ENCODE measurements at regions not wholly inside any gene's neighbourhood (a gene's known extent, or its start where the extent isn't known, plus 50 kb on each side); places are given as distances from the start of the nearest gene placed in this dataset.
"Not testable (repeated sequence)": the region's sequence is repeated elsewhere in the genome, so short reads cannot be mapped to it uniquely, and the experiment has no call there.

- H3K36me3 ChIP-seq (ENCODE audit: control insufficient read depth, insufficient read depth, low read length): no peaks in the 10 kb centered on the region
- Mint-ChIP-seq H3K27ac (peak overlapping the region; percentile 27), H3K9me3 (no peaks in the 10 kb centered on the region), H3K4me3 (no peak overlapping the region), H3K4me1 (peaks cover 8% of the 10 kb centered on the region), H3K36me3 (ENCODE audit: low read depth) (no peaks in the 10 kb centered on the region), H3K27me3 (ENCODE audit: insufficient read depth) (no peaks in the 10 kb centered on the region)
- H3K4me1 ChIP-seq (ENCODE audit: control insufficient read depth, insufficient read depth, low read length): peaks cover 5% of the 10 kb centered on the region
- H3K9ac ChIP-seq (ENCODE audit: extremely low read depth, low read length, poor library complexity, severe bottlenecking): no peak overlapping the region
- no peaks in the 10 kb centered on the region for H3K9me3 ChIP-seq (ENCODE audit: control insufficient read depth, low read length)
- no peaks in the 10 kb centered on the region for H3K27me3 ChIP-seq (ENCODE audit: control insufficient read depth, insufficient read depth, low read length, poor library complexity, severe bottlenecking)
- H3K27ac ChIP-seq (ENCODE audit: low read depth, low read length): no peak overlapping the region
- 76 to 77% methylated on average over 5 to 6 of the region's 6 CpGs for WGBS, 2 experiments (ENCODE audit: insufficient coverage in 1 of 2, insufficient read length in 1 of 2)
- H3K4me3 ChIP-seq (ENCODE audit: low read length): no peak overlapping the region
- no peak for DNase-seq
- no peak for TF ChIP-seq CTCF (conservative IDR thresholded peaks at IDR 0.05)
Measured at GRCh38 chr1:221998781-221999180, 256.9 kb upstream of the DUSP10 start.

GRCh38 chr1:221998186-221998612 lies 256.3 kb upstream of the DUSP10 start:
- no peak overlapping the region for H3K4me3 ChIP-seq (ENCODE audit: low read length)
- no peaks in the 10 kb centered on the region for H3K27me3 ChIP-seq (ENCODE audit: control insufficient read depth, insufficient read depth, low read length, poor library complexity, severe bottlenecking)
- H3K36me3 ChIP-seq (ENCODE audit: control insufficient read depth, insufficient read depth, low read length): no peaks in the 10 kb centered on the region
- peak overlapping the region; percentile 27 for H3K27ac Mint-ChIP-seq
- peaks cover 5% of the 10 kb centered on the region for H3K4me1 ChIP-seq (ENCODE audit: control insufficient read depth, insufficient read depth, low read length)
- TF ChIP-seq CTCF (conservative IDR thresholded peaks at IDR 0.05): no peak
- H3K9me3 Mint-ChIP-seq: no peaks in the 10 kb centered on the region
- no peak overlapping the region for H3K27ac ChIP-seq (ENCODE audit: low read depth, low read length)
- no peak for DNase-seq
- 97% methylated on average over 2 of the region's 2 CpGs; no CpG with 5 or more reads in 1 of the 2 experiments for WGBS, 2 experiments (ENCODE audit: insufficient coverage in 1 of 2, insufficient read length in 1 of 2)
- H3K9ac ChIP-seq (ENCODE audit: extremely low read depth, low read length, poor library complexity, severe bottlenecking): no peak overlapping the region
- H3K9me3 ChIP-seq (ENCODE audit: control insufficient read depth, low read length): no peaks in the 10 kb centered on the region
- H3K4me3 Mint-ChIP-seq: no peak overlapping the region
- peaks cover 8% of the 10 kb centered on the region for H3K4me1 Mint-ChIP-seq
- no peaks in the 10 kb centered on the region for H3K36me3 Mint-ChIP-seq (ENCODE audit: low read depth)
- H3K27me3 Mint-ChIP-seq (ENCODE audit: insufficient read depth): no peaks in the 10 kb centered on the region

- DNase-seq; H3K4me1 ChIP-seq (ENCODE audit: control insufficient read depth, insufficient read depth, low read length); H3K27me3 Mint-ChIP-seq (ENCODE audit: insufficient read depth); H3K27me3 ChIP-seq (ENCODE audit: control insufficient read depth, insufficient read depth, low read length, poor library complexity, severe bottlenecking); H3K36me3 Mint-ChIP-seq (ENCODE audit: low read depth); H3K27ac ChIP-seq (ENCODE audit: low read depth, low read length); H3K9ac ChIP-seq (ENCODE audit: extremely low read depth, low read length, poor library complexity, severe bottlenecking); H3K9me3 ChIP-seq (ENCODE audit: control insufficient read depth, low read length); H3K36me3 ChIP-seq (ENCODE audit: control insufficient read depth, insufficient read depth, low read length); H3K27ac Mint-ChIP-seq; H3K9me3 Mint-ChIP-seq; H3K4me3 Mint-ChIP-seq; H3K4me1 Mint-ChIP-seq; H3K4me3 ChIP-seq (ENCODE audit: low read length): not testable (repeated sequence)
- WGBS, 2 experiments (ENCODE audit: insufficient coverage in 1 of 2, insufficient read length in 1 of 2): 93% methylated on average over 1 of the region's 1 CpG; no CpG with 5 or more reads in 1 of the 2 experiments
Measured at GRCh38 chr1:221997012-221997411, 255.1 kb upstream of the DUSP10 start.

- Mint-ChIP-seq H3K9me3 (peaks cover 2% of the 10 kb centered on the region), H3K27me3 (ENCODE audit: insufficient read depth) (no peaks in the 10 kb centered on the region), H3K27ac (no peak overlapping the region), H3K4me1 (peaks cover 13% of the 10 kb centered on the region), H3K4me3 (no peak overlapping the region), H3K36me3 (ENCODE audit: low read depth) (no peaks in the 10 kb centered on the region)
- DNase-seq: no peak
- Histone ChIP-seq H3K4me1 (ENCODE audit: control insufficient read depth, insufficient read depth, low read length) (peaks cover 5% of the 10 kb centered on the region), H3K9me3 (ENCODE audit: control insufficient read depth, low read length) (peaks cover 8% of the 10 kb centered on the region), H3K9ac (ENCODE audit: extremely low read depth, low read length, poor library complexity, severe bottlenecking) (no peak overlapping the region), H3K27ac (ENCODE audit: low read depth, low read length) (no peak overlapping the region), H3K4me3 (ENCODE audit: low read length) (no peak overlapping the region), H3K36me3 (ENCODE audit: control insufficient read depth, insufficient read depth, low read length) (no peaks in the 10 kb centered on the region), H3K27me3 (ENCODE audit: control insufficient read depth, insufficient read depth, low read length, poor library complexity, severe bottlenecking) (no peaks in the 10 kb centered on the region)
- WGBS, 2 experiments (ENCODE audit: insufficient coverage in 1 of 2, insufficient read length in 1 of 2): 71 to 100% methylated on average over 2 to 4 of the region's 4 CpGs
- no peak for TF ChIP-seq CTCF (conservative IDR thresholded peaks at IDR 0.05)
Measured at GRCh38 chr1:221994939-221995338, 253.1 kb upstream of the DUSP10 start.
